ENCODE measurements at regions not wholly inside any gene's neighbourhood (a gene's known extent, or its start where the extent isn't known, plus 50 kb on each side); places are given as distances from the start of the nearest gene placed in this dataset.

- H3K36me3 ChIP-seq (ENCODE audit: insufficient read depth, low read depth, low read length) = no peaks in the 10 kb centered on the region
- no peak overlapping the region for H3K4me3 ChIP-seq (ENCODE audit: low read length)
- no peak overlapping the region for H3K9ac ChIP-seq (ENCODE audit: low read depth, low read length)
- H3K27me3 ChIP-seq (ENCODE audit: insufficient read depth, low read length) = no peaks in the 10 kb centered on the region
- H3K9me3 ChIP-seq (ENCODE audit: insufficient read depth, low read depth, low read length) = no peaks in the 10 kb centered on the region
- H3K27ac ChIP-seq (ENCODE audit: low read length) = no peak overlapping the region
- H3K4me1 ChIP-seq (ENCODE audit: insufficient read depth, low read length) = peaks cover 9% of the 10 kb centered on the region; the same call in 1 of the 2 replicates
Observed at GRCh38 chr1:81569761-81570160, 231.0 kb upstream of the ADGRL2 start.

GRCh38 chr1:81563632-81564031 lies 237.1 kb upstream of the ADGRL2 start:
- no peaks in the 10 kb centered on the region for H3K27me3 ChIP-seq (ENCODE audit: insufficient read depth, low read length)
- H3K27ac ChIP-seq (ENCODE audit: low read length) = no peak overlapping the region
- no peak overlapping the region for H3K9ac ChIP-seq (ENCODE audit: low read depth, low read length)
- H3K4me1 ChIP-seq (ENCODE audit: insufficient read depth, low read length) = no peaks in the 10 kb centered on the region
- no peaks in the 10 kb centered on the region for H3K36me3 ChIP-seq (ENCODE audit: insufficient read depth, low read depth, low read length)
- H3K4me3 ChIP-seq (ENCODE audit: low read length) = no peak overlapping the region
- no peaks in the 10 kb centered on the region for H3K9me3 ChIP-seq (ENCODE audit: insufficient read depth, low read depth, low read length)

- Histone ChIP-seq H3K4me1 (ENCODE audit: insufficient read depth, low read length) (no peaks in the 10 kb centered on the region), H3K9ac (ENCODE audit: low read depth, low read length) (no peak overlapping the region), H3K27me3 (ENCODE audit: insufficient read depth, low read length) (no peaks in the 10 kb centered on the region), H3K27ac (ENCODE audit: low read length) (no peak overlapping the region), H3K4me3 (ENCODE audit: low read length) (no peak overlapping the region), H3K9me3 (ENCODE audit: insufficient read depth, low read depth, low read length) (no peaks in the 10 kb centered on the region), H3K36me3 (ENCODE audit: insufficient read depth, low read depth, low read length) (no peaks in the 10 kb centered on the region)
Observed at GRCh38 chr1:81562934-81563333, 237.8 kb upstream of the ADGRL2 start.

- Histone ChIP-seq H3K36me3 (ENCODE audit: insufficient read depth, low read depth, low read length) (no peaks in the 10 kb centered on the region), H3K4me3 (ENCODE audit: low read length) (no peak overlapping the region), H3K9ac (ENCODE audit: low read depth, low read length) (no peak overlapping the region), H3K9me3 (ENCODE audit: insufficient read depth, low read depth, low read length) (no peaks in the 10 kb centered on the region), H3K4me1 (ENCODE audit: insufficient read depth, low read length) (peaks cover 4% of the 10 kb centered on the region; the same call in 1 of the 2 replicates), H3K27ac (ENCODE audit: low read length) (no peak overlapping the region), H3K27me3 (ENCODE audit: insufficient read depth, low read length) (no peaks in the 10 kb centered on the region)
Observed at GRCh38 chr1:81560629-81561028, 240.1 kb upstream of the ADGRL2 start.

- no peaks in the 10 kb centered on the region for H3K36me3 ChIP-seq (ENCODE audit: insufficient read depth, low read depth, low read length)
- no peak overlapping the region for H3K9ac ChIP-seq (ENCODE audit: low read depth, low read length)
- H3K4me3 ChIP-seq (ENCODE audit: low read length) = no peak overlapping the region
- H3K27ac ChIP-seq (ENCODE audit: low read length) = no peak overlapping the region
- peaks cover 5% of the 10 kb centered on the region; the same call in 1 of the 2 replicates for H3K4me1 ChIP-seq (ENCODE audit: insufficient read depth, low read length)
- no peaks in the 10 kb centered on the region for H3K27me3 ChIP-seq (ENCODE audit: insufficient read depth, low read length)
- H3K9me3 ChIP-seq (ENCODE audit: insufficient read depth, low read depth, low read length) = no peaks in the 10 kb centered on the region
Observed at GRCh38 chr1:81559662-81560350, 240.9 kb upstream of the ADGRL2 start.

GRCh38 chr1:81558291-81559076 lies 242.2 kb upstream of the ADGRL2 start:
- no peaks in the 10 kb centered on the region for H3K36me3 ChIP-seq (ENCODE audit: insufficient read depth, low read depth, low read length)
- H3K4me1 ChIP-seq (ENCODE audit: insufficient read depth, low read length) = peaks cover 5% of the 10 kb centered on the region; the same call in 1 of the 2 replicates
- H3K27ac ChIP-seq (ENCODE audit: low read length) = no peak overlapping the region
- no peak overlapping the region for H3K4me3 ChIP-seq (ENCODE audit: low read length)
- no peaks in the 10 kb centered on the region for H3K27me3 ChIP-seq (ENCODE audit: insufficient read depth, low read length)
- no peak overlapping the region for H3K9ac ChIP-seq (ENCODE audit: low read depth, low read length)
- no peaks in the 10 kb centered on the region for H3K9me3 ChIP-seq (ENCODE audit: insufficient read depth, low read depth, low read length)

- H3K9ac ChIP-seq (ENCODE audit: low read depth, low read length) = no peak overlapping the region
- peaks cover 5% of the 10 kb centered on the region; the same call in 1 of the 2 replicates for H3K4me1 ChIP-seq (ENCODE audit: insufficient read depth, low read length)
- H3K9me3 ChIP-seq (ENCODE audit: insufficient read depth, low read depth, low read length) = no peaks in the 10 kb centered on the region
- no peaks in the 10 kb centered on the region for H3K36me3 ChIP-seq (ENCODE audit: insufficient read depth, low read depth, low read length)
- no peak overlapping the region for H3K27ac ChIP-seq (ENCODE audit: low read length)
- no peaks in the 10 kb centered on the region for H3K27me3 ChIP-seq (ENCODE audit: insufficient read depth, low read length)
- H3K4me3 ChIP-seq (ENCODE audit: low read length) = no peak overlapping the region
Observed at GRCh38 chr1:81556968-81557367, 243.8 kb upstream of the ADGRL2 start.

GRCh38 chr1:81554534-81554933 lies 246.2 kb upstream of the ADGRL2 start:
- no peak overlapping the region for H3K4me3 ChIP-seq (ENCODE audit: low read length)
- H3K27ac ChIP-seq (ENCODE audit: low read length) = no peak overlapping the region
- H3K9ac ChIP-seq (ENCODE audit: low read depth, low read length) = no peak overlapping the region
- H3K4me1 ChIP-seq (ENCODE audit: insufficient read depth, low read length) = peaks cover 13% of the 10 kb centered on the region; the same call in 1 of the 2 replicates
- no peaks in the 10 kb centered on the region for H3K27me3 ChIP-seq (ENCODE audit: insufficient read depth, low read length)
- H3K36me3 ChIP-seq (ENCODE audit: insufficient read depth, low read depth, low read length) = no peaks in the 10 kb centered on the region
- no peaks in the 10 kb centered on the region for H3K9me3 ChIP-seq (ENCODE audit: insufficient read depth, low read depth, low read length)

- no peak overlapping the region for H3K27ac ChIP-seq (ENCODE audit: low read length)
- no peaks in the 10 kb centered on the region for H3K36me3 ChIP-seq (ENCODE audit: insufficient read depth, low read depth, low read length)
- H3K4me1 ChIP-seq (ENCODE audit: insufficient read depth, low read length) = peaks cover 16% of the 10 kb centered on the region
- no peak overlapping the region for H3K4me3 ChIP-seq (ENCODE audit: low read length)
- no peaks in the 10 kb centered on the region for H3K27me3 ChIP-seq (ENCODE audit: insufficient read depth, low read length)
- no peaks in the 10 kb centered on the region for H3K9me3 ChIP-seq (ENCODE audit: insufficient read depth, low read depth, low read length)
- no peak overlapping the region for H3K9ac ChIP-seq (ENCODE audit: low read depth, low read length)
Observed at GRCh38 chr1:81554108-81554507, 246.6 kb upstream of the ADGRL2 start.

- Histone ChIP-seq H3K27ac (ENCODE audit: low read length) (no peak overlapping the region), H3K36me3 (ENCODE audit: insufficient read depth, low read depth, low read length) (no peaks in the 10 kb centered on the region), H3K9ac (ENCODE audit: low read depth, low read length) (no peak overlapping the region), H3K4me3 (ENCODE audit: low read length) (no peak overlapping the region), H3K27me3 (ENCODE audit: insufficient read depth, low read length) (no peaks in the 10 kb centered on the region), H3K4me1 (ENCODE audit: insufficient read depth, low read length) (peaks cover 22% of the 10 kb centered on the region), H3K9me3 (ENCODE audit: insufficient read depth, low read depth, low read length) (no peaks in the 10 kb centered on the region)
Observed at GRCh38 chr1:81553503-81553902, 247.2 kb upstream of the ADGRL2 start.

- Histone ChIP-seq H3K9me3 (ENCODE audit: insufficient read depth, low read depth, low read length) (no peaks in the 10 kb centered on the region), H3K4me1 (ENCODE audit: insufficient read depth, low read length) (peaks cover 36% of the 10 kb centered on the region), H3K27me3 (ENCODE audit: insufficient read depth, low read length) (no peaks in the 10 kb centered on the region), H3K9ac (ENCODE audit: low read depth, low read length) (no peak overlapping the region), H3K4me3 (ENCODE audit: low read length) (no peak overlapping the region), H3K36me3 (ENCODE audit: insufficient read depth, low read depth, low read length) (no peaks in the 10 kb centered on the region), H3K27ac (ENCODE audit: low read length) (no peak overlapping the region)
Observed at GRCh38 chr1:81551946-81552345, 248.8 kb upstream of the ADGRL2 start.

GRCh38 chr1:81550753-81551152 lies 250.0 kb upstream of the ADGRL2 start:
- H3K9me3 ChIP-seq (ENCODE audit: insufficient read depth, low read depth, low read length) = no peaks in the 10 kb centered on the region
- H3K27me3 ChIP-seq (ENCODE audit: insufficient read depth, low read length) = no peaks in the 10 kb centered on the region
- no peak overlapping the region for H3K4me3 ChIP-seq (ENCODE audit: low read length)
- H3K9ac ChIP-seq (ENCODE audit: low read depth, low read length) = no peak overlapping the region
- no peak overlapping the region for H3K27ac ChIP-seq (ENCODE audit: low read length)
- H3K4me1 ChIP-seq (ENCODE audit: insufficient read depth, low read length) = peaks cover 43% of the 10 kb centered on the region
- H3K36me3 ChIP-seq (ENCODE audit: insufficient read depth, low read depth, low read length) = no peaks in the 10 kb centered on the region

All from iPS-20b (cell line).